H54 (cell line): ENCODE measurements at regions not wholly inside any gene's neighbourhood (a gene's known extent, or its start where the extent isn't known, plus 50 kb on each side); places are given as distances from the start of the nearest gene placed in this dataset.
A peak's percentile ranks its signal among the peaks of the same experiment; 100 is the strongest.

ENCODE experiments used
- DNase-seq: peaks from one replicate; pipeline ENCODE4 v3.0.0; 2011; ENCODE audit warnings: low spot score, mixed read lengths; ENCODE audit not compliant: insufficient read length
- FAIRE-seq: peaks from 3 replicates; lab custom pipeline; 2011; peaks lifted over from hg19 to GRCh38; lab: Jason Lieb, UNC
- POLR2A ChIP-seq: IDR thresholded peaks from 2 replicates; pipeline ENCODE4 v1.6.1; 2011; ENCODE audit warnings: low read depth, mild to moderate bottlenecking, low read length

- no peak for DNase-seq
- no peak for FAIRE-seq
- TF ChIP-seq POLR2A, result no peak
Measured at GRCh38 chr10:108685863-108686531, 1237.3 kb downstream of the XPNPEP1 start.

GRCh38 chr10:108684431-108684830 lies 1238.9 kb downstream of the XPNPEP1 start:
- DNase-seq (no peak), FAIRE-seq (no peak)
- no peak for TF ChIP-seq POLR2A

GRCh38 chr10:108673741-108674140 lies 1249.6 kb downstream of the XPNPEP1 start:
- DNase-seq, result no peak
- TF ChIP-seq POLR2A, result no peak
- no peak for FAIRE-seq

- DNase-seq (no peak), FAIRE-seq (no peak)
- TF ChIP-seq POLR2A, result no peak
Measured at GRCh38 chr10:108663587-108663986, 1259.7 kb downstream of the XPNPEP1 start.

GRCh38 chr10:108662975-108663374 lies 1260.3 kb downstream of the XPNPEP1 start:
- TF ChIP-seq POLR2A, result no peak
- FAIRE-seq (no peak), DNase-seq (no peak)

GRCh38 chr10:108655057-108655456 lies 1268.3 kb downstream of the XPNPEP1 start:
- DNase-seq (no peak), FAIRE-seq (no peak)
- no peak for TF ChIP-seq POLR2A

- DNase-seq, result peak; percentile 7
- no peak for TF ChIP-seq POLR2A
- peak; percentile 38 for FAIRE-seq
Measured at GRCh38 chr10:108653531-108653930, 1269.8 kb downstream of the XPNPEP1 start.

- TF ChIP-seq POLR2A, result no peak
- FAIRE-seq (no peak), DNase-seq (no peak)
Measured at GRCh38 chr10:108639010-108639409, 1284.3 kb downstream of the XPNPEP1 start.

GRCh38 chr10:108638225-108638624 lies 1285.1 kb downstream of the XPNPEP1 start:
- TF ChIP-seq POLR2A, result no peak
- FAIRE-seq (no peak), DNase-seq (no peak)

- no peak for FAIRE-seq
- no peak for TF ChIP-seq POLR2A
Measured at GRCh38 chr10:108633046-108633445, 1290.3 kb downstream of the XPNPEP1 start.

GRCh38 chr10:108632144-108632543 lies 1291.2 kb downstream of the XPNPEP1 start:
- TF ChIP-seq POLR2A, result no peak
- DNase-seq (no peak), FAIRE-seq (no peak)

More at GRCh38 chr10:108633046-108633445, 1290.3 kb downstream of the XPNPEP1 start:
- no peak for DNase-seq

GRCh38 chr10:108631332-108631731 lies 1292.0 kb downstream of the XPNPEP1 start:
- no peak for TF ChIP-seq POLR2A
- no peak for FAIRE-seq
- DNase-seq, result no peak

- no peak for FAIRE-seq
- no peak for TF ChIP-seq POLR2A
- DNase-seq, result no peak
Measured at GRCh38 chr10:108629834-108630233, 1293.5 kb downstream of the XPNPEP1 start.

- FAIRE-seq (no peak), DNase-seq (no peak)
- no peak for TF ChIP-seq POLR2A
Measured at GRCh38 chr10:108624052-108624451, 1299.3 kb downstream of the XPNPEP1 start.

- DNase-seq (no peak), FAIRE-seq (no peak)
- TF ChIP-seq POLR2A, result no peak
Measured at GRCh38 chr10:108620821-108621534, 1302.3 kb downstream of the XPNPEP1 start.
